T-helper 1 cell treated with Interleukin-12 subunit alpha and Interleukin-12 subunit beta and Interleukin-4 antibody, amounts not matched to agents 30 μg/mL and 1 μg/mL, for 36 hours (primary cell): ENCODE measurements at regions not wholly inside any gene's neighbourhood (a gene's known extent, or its start where the extent isn't known, plus 50 kb on each side); places are given as distances from the start of the nearest gene placed in this dataset.

ENCODE experiments used
- H3K27ac Mint-ChIP-seq: one replicate; pipeline ENCODE4 v1.8.0; 2021; ENCODE audit warnings: mild to moderate bottlenecking, mixed read lengths
- H3K27me3 Mint-ChIP-seq: one replicate; pipeline ENCODE4 v1.8.0; 2021; ENCODE audit warnings: low read depth, mixed read lengths
- H3K36me3 Mint-ChIP-seq: one replicate; pipeline ENCODE4 v1.8.0; 2021; ENCODE audit warnings: low read depth, mixed read lengths
- H3K4me1 Mint-ChIP-seq: one replicate; pipeline ENCODE4 v1.8.0; 2021; ENCODE audit warnings: low read depth, mixed read lengths
- H3K4me3 Mint-ChIP-seq: one replicate; pipeline ENCODE4 v1.8.0; 2021; ENCODE audit warnings: mild to moderate bottlenecking, moderate library complexity, mixed read lengths
- H3K9me3 Mint-ChIP-seq: one replicate; pipeline ENCODE4 v1.8.0; 2021; ENCODE audit warnings: mixed read lengths

- H3K4me3 Mint-ChIP-seq: no peak overlapping the region
- no peaks in the 10 kb centered on the region for H3K27me3 Mint-ChIP-seq
- no peak overlapping the region for H3K27ac Mint-ChIP-seq
- H3K36me3 Mint-ChIP-seq: no peaks in the 10 kb centered on the region
- no peaks in the 10 kb centered on the region for H3K4me1 Mint-ChIP-seq
- H3K9me3 Mint-ChIP-seq: peaks cover 19% of the 10 kb centered on the region
These were observed 507.0 kb upstream of the CDH6 start for GRCh38 chr5:30686530-30686929.

- Mint-ChIP-seq H3K9me3 (peaks cover 25% of the 10 kb centered on the region), H3K27me3 (no peaks in the 10 kb centered on the region), H3K4me3 (no peak overlapping the region), H3K27ac (no peak overlapping the region), H3K4me1 (no peaks in the 10 kb centered on the region), H3K36me3 (no peaks in the 10 kb centered on the region)
These were observed 517.2 kb upstream of the CDH6 start for GRCh38 chr5:30676223-30676840.

GRCh38 chr5:30667293-30667692 lies 526.2 kb upstream of the CDH6 start:
- Mint-ChIP-seq H3K27ac (no peak overlapping the region), H3K9me3 (peaks cover 18% of the 10 kb centered on the region), H3K27me3 (no peaks in the 10 kb centered on the region), H3K36me3 (no peaks in the 10 kb centered on the region), H3K4me3 (no peak overlapping the region), H3K4me1 (no peaks in the 10 kb centered on the region)

GRCh38 chr5:30663536-30663935 lies 530.0 kb upstream of the CDH6 start:
- no peaks in the 10 kb centered on the region for H3K27me3 Mint-ChIP-seq
- no peaks in the 10 kb centered on the region for H3K4me1 Mint-ChIP-seq
- H3K4me3 Mint-ChIP-seq: no peak overlapping the region
- H3K9me3 Mint-ChIP-seq: peaks cover 20% of the 10 kb centered on the region
- H3K36me3 Mint-ChIP-seq: no peaks in the 10 kb centered on the region
- no peak overlapping the region for H3K27ac Mint-ChIP-seq

GRCh38 chr5:30662373-30662772 lies 531.1 kb upstream of the CDH6 start:
- Mint-ChIP-seq H3K9me3 (peaks cover 24% of the 10 kb centered on the region), H3K27ac (no peak overlapping the region), H3K4me1 (no peaks in the 10 kb centered on the region)

GRCh38 chr5:30661730-30662129 lies 531.8 kb upstream of the CDH6 start:
- Mint-ChIP-seq H3K27me3 (no peaks in the 10 kb centered on the region), H3K4me3 (no peak overlapping the region), H3K9me3 (peaks cover 24% of the 10 kb centered on the region), H3K36me3 (no peaks in the 10 kb centered on the region), H3K4me1 (no peaks in the 10 kb centered on the region), H3K27ac (no peak overlapping the region)

More at GRCh38 chr5:30662373-30662772, 531.1 kb upstream of the CDH6 start:
- Mint-ChIP-seq H3K4me3 (no peak overlapping the region), H3K36me3 (no peaks in the 10 kb centered on the region), H3K27me3 (no peaks in the 10 kb centered on the region)

- H3K9me3 Mint-ChIP-seq: peaks cover 35% of the 10 kb centered on the region
- no peaks in the 10 kb centered on the region for H3K36me3 Mint-ChIP-seq
- no peaks in the 10 kb centered on the region for H3K4me1 Mint-ChIP-seq
- H3K27ac Mint-ChIP-seq: no peak overlapping the region
- no peaks in the 10 kb centered on the region for H3K27me3 Mint-ChIP-seq
- H3K4me3 Mint-ChIP-seq: no peak overlapping the region
These were observed 534.1 kb upstream of the CDH6 start for GRCh38 chr5:30659417-30659816.

GRCh38 chr5:30650311-30650710 lies 543.2 kb upstream of the CDH6 start:
- H3K4me1 Mint-ChIP-seq: no peaks in the 10 kb centered on the region
- no peaks in the 10 kb centered on the region for H3K27me3 Mint-ChIP-seq
- H3K36me3 Mint-ChIP-seq: no peaks in the 10 kb centered on the region
- H3K9me3 Mint-ChIP-seq: peaks cover 24% of the 10 kb centered on the region
- no peak overlapping the region for H3K4me3 Mint-ChIP-seq
- no peak overlapping the region for H3K27ac Mint-ChIP-seq

- no peak overlapping the region for H3K27ac Mint-ChIP-seq
- no peaks in the 10 kb centered on the region for H3K36me3 Mint-ChIP-seq
- H3K4me3 Mint-ChIP-seq: no peak overlapping the region
- H3K9me3 Mint-ChIP-seq: peaks cover 31% of the 10 kb centered on the region
- no peaks in the 10 kb centered on the region for H3K4me1 Mint-ChIP-seq
- no peaks in the 10 kb centered on the region for H3K27me3 Mint-ChIP-seq
These were observed 554.6 kb upstream of the CDH6 start for GRCh38 chr5:30638899-30639298.

GRCh38 chr5:30627945-30628344 lies 565.5 kb upstream of the CDH6 start:
- H3K27ac Mint-ChIP-seq: no peak overlapping the region
- H3K4me1 Mint-ChIP-seq: no peaks in the 10 kb centered on the region
- H3K9me3 Mint-ChIP-seq: peaks cover 13% of the 10 kb centered on the region
- no peaks in the 10 kb centered on the region for H3K27me3 Mint-ChIP-seq
- no peaks in the 10 kb centered on the region for H3K36me3 Mint-ChIP-seq
- H3K4me3 Mint-ChIP-seq: no peak overlapping the region

- H3K27me3 Mint-ChIP-seq: no peaks in the 10 kb centered on the region
- no peak overlapping the region for H3K27ac Mint-ChIP-seq
- no peaks in the 10 kb centered on the region for H3K36me3 Mint-ChIP-seq
- peaks cover 13% of the 10 kb centered on the region for H3K9me3 Mint-ChIP-seq
- no peaks in the 10 kb centered on the region for H3K4me1 Mint-ChIP-seq
- no peak overlapping the region for H3K4me3 Mint-ChIP-seq
These were observed 566.9 kb upstream of the CDH6 start for GRCh38 chr5:30626557-30626956.

- no peaks in the 10 kb centered on the region for H3K27me3 Mint-ChIP-seq
- peaks cover 17% of the 10 kb centered on the region for H3K9me3 Mint-ChIP-seq
- H3K27ac Mint-ChIP-seq: no peak overlapping the region
- H3K36me3 Mint-ChIP-seq: no peaks in the 10 kb centered on the region
- H3K4me1 Mint-ChIP-seq: no peaks in the 10 kb centered on the region
- H3K4me3 Mint-ChIP-seq: no peak overlapping the region
These were observed 572.9 kb upstream of the CDH6 start for GRCh38 chr5:30620481-30621085.

GRCh38 chr5:30608501-30608900 lies 585.0 kb upstream of the CDH6 start:
- Mint-ChIP-seq H3K36me3 (no peaks in the 10 kb centered on the region), H3K4me3 (no peak overlapping the region), H3K27ac (no peak overlapping the region), H3K4me1 (no peaks in the 10 kb centered on the region), H3K9me3 (peaks cover 16% of the 10 kb centered on the region), H3K27me3 (no peaks in the 10 kb centered on the region)

- Mint-ChIP-seq H3K9me3 (peaks cover 11% of the 10 kb centered on the region), H3K27ac (no peak overlapping the region), H3K4me3 (no peak overlapping the region), H3K36me3 (no peaks in the 10 kb centered on the region), H3K4me1 (no peaks in the 10 kb centered on the region), H3K27me3 (no peaks in the 10 kb centered on the region)
These were observed 586.1 kb upstream of the CDH6 start for GRCh38 chr5:30607301-30607894.

GRCh38 chr5:30605693-30606268 lies 587.7 kb upstream of the CDH6 start:
- peaks cover 12% of the 10 kb centered on the region for H3K9me3 Mint-ChIP-seq
- H3K4me3 Mint-ChIP-seq: no peak overlapping the region
- no peaks in the 10 kb centered on the region for H3K27me3 Mint-ChIP-seq
- no peak overlapping the region for H3K27ac Mint-ChIP-seq
- H3K4me1 Mint-ChIP-seq: no peaks in the 10 kb centered on the region
- no peaks in the 10 kb centered on the region for H3K36me3 Mint-ChIP-seq
